Panc1 (cell line): ENCODE measurements at regions not wholly inside any gene's neighbourhood (a gene's known extent, or its start where the extent isn't known, plus 50 kb on each side); places are given as distances from the start of the nearest gene placed in this dataset.

Source experiments
- POLR2AphosphoS5 ChIP-seq: IDR thresholded peaks from 2 replicates; pipeline ENCODE4 v1.6.1; 2012; ENCODE audit warnings: mild to moderate bottlenecking, low read depth, low read length, moderate library complexity
- TF ChIP-seq, protein P1 (sequence below): fragments of 450-650 bp; IDR thresholded peaks from 2 replicates; pipeline ENCODE4 v1.5.1; 2017; ENCODE audit warnings: mild to moderate bottlenecking

GRCh38 chr18:57276829-57277228, 75.5 kb upstream of the ST8SIA3 start:
- TF ChIP-seq, protein P1, sequence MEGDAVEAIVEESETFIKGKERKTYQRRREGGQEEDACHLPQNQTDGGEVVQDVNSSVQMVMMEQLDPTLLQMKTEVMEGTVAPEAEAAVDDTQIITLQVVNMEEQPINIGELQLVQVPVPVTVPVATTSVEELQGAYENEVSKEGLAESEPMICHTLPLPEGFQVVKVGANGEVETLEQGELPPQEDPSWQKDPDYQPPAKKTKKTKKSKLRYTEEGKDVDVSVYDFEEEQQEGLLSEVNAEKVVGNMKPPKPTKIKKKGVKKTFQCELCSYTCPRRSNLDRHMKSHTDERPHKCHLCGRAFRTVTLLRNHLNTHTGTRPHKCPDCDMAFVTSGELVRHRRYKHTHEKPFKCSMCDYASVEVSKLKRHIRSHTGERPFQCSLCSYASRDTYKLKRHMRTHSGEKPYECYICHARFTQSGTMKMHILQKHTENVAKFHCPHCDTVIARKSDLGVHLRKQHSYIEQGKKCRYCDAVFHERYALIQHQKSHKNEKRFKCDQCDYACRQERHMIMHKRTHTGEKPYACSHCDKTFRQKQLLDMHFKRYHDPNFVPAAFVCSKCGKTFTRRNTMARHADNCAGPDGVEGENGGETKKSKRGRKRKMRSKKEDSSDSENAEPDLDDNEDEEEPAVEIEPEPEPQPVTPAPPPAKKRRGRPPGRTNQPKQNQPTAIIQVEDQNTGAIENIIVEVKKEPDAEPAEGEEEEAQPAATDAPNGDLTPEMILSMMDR, result no peak
- TF ChIP-seq POLR2AphosphoS5, result no peak
